GM21526 (cell line): ENCODE measurements at regions not wholly inside any gene's neighbourhood (a gene's known extent, or its start where the extent isn't known, plus 50 kb on each side); places are given as distances from the start of the nearest gene placed in this dataset.
"Not testable (repeated sequence)": the region's sequence is repeated elsewhere in the genome, so short reads cannot be mapped to it uniquely, and the experiment has no call there.

Experiments used
- ATAC-seq: cut with Tn5 transposase; IDR thresholded peaks from one replicate; pipeline ENCODE4 v1.9.1; 2021; ENCODE audit warnings: moderate library complexity; ENCODE audit not compliant: unreplicated experiment, low FRiP score

DNA sequence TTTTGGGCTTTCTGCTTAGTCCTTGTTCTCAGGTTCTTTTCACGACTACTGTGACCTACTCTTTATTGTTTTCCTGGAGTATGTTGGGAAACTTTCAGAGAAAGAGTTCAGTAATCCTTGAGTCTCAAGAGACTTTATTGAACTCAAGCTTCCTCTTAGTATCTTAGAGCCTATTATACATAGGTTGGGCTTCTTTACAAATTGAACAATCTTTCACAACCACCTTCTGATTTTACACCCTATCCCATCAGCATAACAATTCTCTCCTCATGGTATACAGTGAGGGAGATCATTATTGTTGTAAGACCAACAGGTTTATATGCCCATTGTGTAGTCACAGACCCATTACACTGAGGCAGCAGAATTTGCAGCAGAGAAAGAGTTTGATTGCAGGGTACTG is 193.2 kb upstream of the IGF1 start:
- ATAC-seq = no peak

- ATAC-seq = not testable (repeated sequence)
Measured at GRCh38 chr12:102672212-102672611, 191.8 kb upstream of the IGF1 start.

- no peak for ATAC-seq
Measured at GRCh38 chr12:102669056-102669455, 188.7 kb upstream of the IGF1 start.

DNA sequence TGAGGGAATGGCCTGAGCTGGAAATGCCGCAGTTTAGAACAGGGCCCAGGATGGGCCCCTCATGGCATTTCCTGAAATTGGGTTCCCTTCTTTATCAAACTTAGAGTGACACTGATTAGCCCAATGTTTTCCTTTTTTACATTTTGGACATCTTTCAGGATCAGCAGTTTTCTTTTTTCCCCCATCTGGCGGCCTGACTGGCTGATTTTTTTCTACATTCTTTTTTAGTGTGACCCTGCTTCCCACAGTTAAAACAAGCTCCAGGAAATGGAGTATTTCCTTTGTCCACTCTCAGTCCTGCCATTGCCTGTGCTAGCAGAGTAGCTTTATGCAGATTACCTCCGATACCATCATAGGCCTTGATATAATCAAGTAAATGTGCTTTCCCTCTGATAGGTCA is 185.8 kb upstream of the IGF1 start:
- ATAC-seq = not testable (repeated sequence)

- ATAC-seq = no peak
Measured at GRCh38 chr12:102659200-102659911, 179.0 kb upstream of the IGF1 start.

GRCh38 chr12:102653406-102653805 is 173.0 kb upstream of the IGF1 start:
- no peak for ATAC-seq

- ATAC-seq = peak; percentile 88
Measured at GRCh38 chr12:102652645-102653313, 172.4 kb upstream of the IGF1 start.

GRCh38 chr12:102645968-102646367 is 165.6 kb upstream of the IGF1 start:
- no peak for ATAC-seq

- ATAC-seq = no peak
Measured at GRCh38 chr12:102643879-102644575, 163.7 kb upstream of the IGF1 start.

DNA sequence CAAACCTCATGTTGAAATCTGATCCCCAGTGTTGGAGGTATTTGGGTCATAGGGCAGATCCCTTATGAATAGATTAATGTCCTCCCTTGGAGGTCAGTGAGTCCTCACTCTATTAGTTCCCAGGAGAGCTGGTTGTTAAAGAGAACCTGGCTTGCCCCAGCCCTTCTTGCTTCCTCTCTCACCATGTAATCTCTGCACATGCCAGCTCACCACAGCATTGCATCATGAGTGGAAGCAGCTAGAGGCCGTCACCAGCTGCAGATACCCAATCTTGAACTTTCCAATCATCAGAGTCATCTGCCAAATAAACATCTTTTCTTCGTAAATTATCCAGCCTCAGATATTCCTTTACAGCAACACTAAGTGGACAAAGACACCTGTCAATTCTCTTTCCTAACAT is 161.8 kb upstream of the IGF1 start:
- ATAC-seq = no peak

DNA sequence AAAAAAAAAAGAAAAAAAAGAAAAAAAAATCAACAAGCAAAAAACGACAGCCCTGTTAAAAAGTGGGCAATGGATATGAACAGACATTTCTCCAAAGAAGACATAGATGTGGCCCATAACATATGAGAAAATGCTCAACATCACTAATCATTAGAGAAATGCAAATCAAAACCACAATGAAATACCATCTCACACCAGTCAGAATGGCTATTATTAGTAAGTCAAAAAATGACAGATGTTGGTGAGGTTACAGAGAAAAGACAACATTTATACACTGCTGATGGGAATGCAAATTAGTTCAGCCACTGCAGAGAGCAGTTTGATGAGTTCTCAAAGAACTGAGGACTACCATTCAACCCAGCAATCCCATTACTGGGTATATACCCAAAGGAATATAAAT is 160.3 kb upstream of the IGF1 start:
- not testable (repeated sequence) for ATAC-seq

GRCh38 chr12:102638777-102639176 is 158.4 kb upstream of the IGF1 start:
- no peak for ATAC-seq

- no peak for ATAC-seq
Measured at GRCh38 chr12:102633981-102634605, 153.7 kb upstream of the IGF1 start.

DNA sequence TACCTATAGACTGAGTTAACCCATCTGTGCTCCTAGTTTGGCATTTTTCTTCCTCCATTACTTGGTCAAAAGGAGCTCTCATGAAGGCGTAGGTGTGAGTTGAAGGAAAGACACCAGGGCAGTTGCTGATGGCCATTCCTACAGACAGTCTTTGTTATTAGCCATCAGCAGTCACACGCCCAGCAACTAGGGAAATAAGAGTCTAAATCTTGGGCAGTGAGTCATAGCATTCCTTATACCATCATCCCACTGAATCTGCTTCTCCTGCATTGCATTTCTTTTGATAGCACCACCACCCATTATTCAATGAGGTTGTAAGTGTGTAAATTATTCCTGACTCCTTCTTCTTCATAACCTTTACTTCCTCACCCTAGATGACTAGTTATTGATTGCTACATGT is 150.9 kb upstream of the IGF1 start:
- ATAC-seq = no peak

GRCh38 chr12:102629262-102629888 is 149.0 kb upstream of the IGF1 start:
- ATAC-seq = no peak

GRCh38 chr12:102625819-102626218 is 145.5 kb upstream of the IGF1 start:
- ATAC-seq = no peak

DNA sequence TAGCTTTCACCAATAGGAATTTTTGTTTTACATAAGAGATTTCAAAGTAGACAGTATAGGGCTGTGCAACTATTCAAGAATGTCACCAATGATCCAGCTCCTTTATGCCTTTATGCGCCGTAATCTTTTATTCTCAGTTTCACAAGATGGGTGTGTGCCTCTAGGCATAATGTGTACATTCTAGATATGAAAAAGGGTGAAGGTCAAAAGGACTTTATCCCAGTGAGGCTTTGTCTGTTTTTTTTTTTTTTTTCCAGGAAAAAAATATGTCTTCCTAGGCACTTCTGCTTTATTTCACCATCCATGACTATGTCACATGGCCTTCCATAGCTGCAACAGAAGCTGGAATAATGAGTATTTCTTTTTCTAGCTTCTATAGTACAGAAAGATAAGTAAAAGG is 142.3 kb upstream of the IGF1 start:
- no peak for ATAC-seq

DNA sequence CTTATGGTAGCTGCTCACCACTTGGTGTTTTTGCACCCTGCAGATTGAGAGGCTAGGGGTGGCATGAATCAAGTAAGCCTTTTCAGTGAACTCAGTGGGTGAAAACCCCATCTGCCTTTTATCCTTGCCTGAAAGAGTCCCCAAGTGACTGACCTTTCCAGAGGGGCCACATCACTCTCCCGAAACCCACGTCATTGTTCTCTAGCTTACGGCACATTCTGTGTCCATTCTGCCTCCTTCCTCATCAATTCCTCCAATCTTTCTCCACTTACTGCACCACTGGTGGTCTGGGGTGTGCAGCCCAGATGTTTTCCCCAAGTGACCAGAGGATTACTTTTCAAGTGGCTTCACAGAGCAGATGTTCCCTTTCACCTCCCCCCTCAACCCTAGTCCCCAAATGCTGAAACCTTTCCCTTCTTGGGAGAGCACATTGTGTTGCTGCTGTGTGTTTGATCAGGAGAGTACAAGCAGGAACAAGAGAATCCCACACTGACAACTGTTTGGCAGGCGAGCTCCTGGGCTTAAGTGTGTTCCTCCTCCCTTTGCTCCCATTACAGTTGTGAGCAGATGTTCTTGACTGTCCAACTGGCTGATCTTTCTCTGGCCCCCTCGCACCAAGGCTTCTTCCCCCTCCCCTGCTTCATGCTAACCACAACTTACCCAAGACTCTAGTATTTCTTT is 138.0 kb upstream of the IGF1 start:
- ATAC-seq = no peak

DNA sequence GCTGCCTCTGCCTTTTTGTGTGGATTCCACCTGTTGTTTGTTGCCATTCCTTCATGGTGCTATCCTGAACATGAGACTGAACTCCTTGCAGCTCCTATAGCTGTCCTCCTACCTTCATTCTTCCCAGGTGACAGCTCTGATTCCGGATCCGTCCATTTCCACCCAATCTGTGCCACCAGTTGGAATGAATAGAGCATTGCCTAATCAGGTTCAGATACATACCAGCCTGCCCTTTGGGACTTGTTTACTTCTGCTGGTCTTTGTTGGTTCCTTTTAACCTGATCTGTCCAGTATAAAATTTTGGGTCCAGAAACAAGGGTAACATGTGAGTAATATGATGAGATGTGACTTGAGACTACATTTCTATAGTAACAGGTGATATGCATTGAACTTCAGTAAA is 136.3 kb upstream of the IGF1 start:
- no peak for ATAC-seq

DNA sequence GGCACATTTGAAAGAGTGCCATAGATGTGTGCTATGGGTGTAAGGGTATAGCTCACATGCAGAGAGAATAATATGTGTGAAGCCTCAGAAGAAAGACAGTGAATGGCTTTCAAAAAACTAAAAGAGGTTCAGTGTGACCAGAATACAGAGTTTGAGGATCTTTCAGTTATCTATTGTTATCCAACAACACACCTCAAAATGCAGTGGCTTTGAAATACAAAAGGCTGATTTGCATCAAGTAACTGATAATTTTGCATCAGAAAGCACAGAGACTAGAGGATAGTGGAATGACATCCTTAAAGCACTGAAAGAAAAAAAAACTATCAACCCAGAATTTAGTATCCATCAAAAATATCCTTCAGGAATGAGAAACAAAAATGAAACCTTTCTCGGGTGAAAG is 131.6 kb upstream of the IGF1 start:
- no peak for ATAC-seq
